ENCODE measurements at regions not wholly inside any gene's neighbourhood (a gene's known extent, or its start where the extent isn't known, plus 50 kb on each side); places are given as distances from the start of the nearest gene placed in this dataset.

GRCh38 chr16:58850678-58851020, 116.5 kb upstream of the GOT2 start:
- TF ChIP-seq CTCF (IDR thresholded peaks at IDR 0.05; ENCODE audit: low read length) (no peak), EZH2 (optimal IDR thresholded peaks at IDR 0.05; ENCODE audit: low read depth, low read length) (no peak)
